OCI-LY1 (cell line): ENCODE measurements at regions not wholly inside any gene's neighbourhood (a gene's known extent, or its start where the extent isn't known, plus 50 kb on each side); places are given as distances from the start of the nearest gene placed in this dataset.

ENCODE experiments used
- EZH2 ChIP-seq: fragments of 200-600 bp; sonication (generic), shearing (Covaris generic); IDR thresholded peaks from 2 replicates; pipeline ENCODE4 v1.8.0; 2017; ENCODE audit warnings: borderline replicate concordance, mixed run types, mild to moderate bottlenecking, antibody characterized with exemption, low read length, moderate library complexity, mixed read lengths
- TF ChIP-seq, protein P1 (sequence below): fragments of 200-600 bp; sonication (generic), shearing (Covaris generic); IDR thresholded peaks from 2 replicates; pipeline ENCODE4 v1.5.1; 2017; ENCODE audit warnings: mild to moderate bottlenecking, antibody characterized with exemption, low read length, moderate library complexity, mixed read lengths

DNA sequence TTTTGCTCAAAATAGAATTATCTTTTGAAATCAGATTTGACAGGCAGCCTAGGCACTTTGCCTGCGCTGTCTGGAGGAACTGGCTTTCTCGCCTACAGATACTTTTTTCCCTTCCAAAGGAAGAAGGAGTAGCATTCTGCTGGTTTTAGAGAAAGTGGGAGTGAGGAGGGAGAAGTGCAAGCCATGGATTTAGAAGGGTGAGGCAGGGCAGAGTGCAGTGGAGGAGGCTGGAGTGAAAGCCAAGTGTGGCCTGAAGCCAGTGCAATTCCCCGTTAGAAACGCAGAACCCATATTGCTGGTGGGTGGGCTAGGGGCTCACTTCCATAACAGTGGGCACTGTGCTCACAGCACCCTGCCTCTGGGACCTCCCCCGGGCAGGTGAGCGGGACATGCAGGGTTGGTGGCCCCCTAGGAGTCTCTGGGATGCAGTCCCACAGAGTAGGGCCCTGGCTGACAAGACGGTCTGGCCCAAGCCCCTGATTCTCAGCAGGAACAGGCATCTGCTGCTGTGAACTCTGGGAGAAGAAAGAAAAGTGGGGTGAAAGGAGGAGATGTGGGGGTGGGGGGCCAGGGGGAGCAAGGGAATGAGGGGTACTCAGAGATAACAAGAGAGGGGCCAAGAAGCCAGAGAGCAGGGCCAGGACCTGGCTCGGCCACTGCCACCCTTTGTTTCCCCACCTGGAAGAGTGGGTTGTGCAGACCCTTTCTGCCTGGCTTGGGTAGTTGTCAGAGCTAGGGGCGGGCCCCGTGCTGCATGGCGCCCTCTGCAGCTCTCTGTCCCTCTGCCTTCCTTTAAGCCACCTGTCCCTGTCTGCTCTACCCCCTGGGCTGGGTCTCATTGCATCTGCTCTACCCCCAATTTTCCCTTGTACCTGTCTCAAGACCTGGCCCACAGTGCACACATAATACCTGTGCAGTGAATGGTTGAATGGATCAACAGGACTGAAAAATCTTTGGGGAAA, 273.5 kb upstream of the HS6ST1 start:
- TF ChIP-seq EZH2, result no peak
- TF ChIP-seq, protein P1, sequence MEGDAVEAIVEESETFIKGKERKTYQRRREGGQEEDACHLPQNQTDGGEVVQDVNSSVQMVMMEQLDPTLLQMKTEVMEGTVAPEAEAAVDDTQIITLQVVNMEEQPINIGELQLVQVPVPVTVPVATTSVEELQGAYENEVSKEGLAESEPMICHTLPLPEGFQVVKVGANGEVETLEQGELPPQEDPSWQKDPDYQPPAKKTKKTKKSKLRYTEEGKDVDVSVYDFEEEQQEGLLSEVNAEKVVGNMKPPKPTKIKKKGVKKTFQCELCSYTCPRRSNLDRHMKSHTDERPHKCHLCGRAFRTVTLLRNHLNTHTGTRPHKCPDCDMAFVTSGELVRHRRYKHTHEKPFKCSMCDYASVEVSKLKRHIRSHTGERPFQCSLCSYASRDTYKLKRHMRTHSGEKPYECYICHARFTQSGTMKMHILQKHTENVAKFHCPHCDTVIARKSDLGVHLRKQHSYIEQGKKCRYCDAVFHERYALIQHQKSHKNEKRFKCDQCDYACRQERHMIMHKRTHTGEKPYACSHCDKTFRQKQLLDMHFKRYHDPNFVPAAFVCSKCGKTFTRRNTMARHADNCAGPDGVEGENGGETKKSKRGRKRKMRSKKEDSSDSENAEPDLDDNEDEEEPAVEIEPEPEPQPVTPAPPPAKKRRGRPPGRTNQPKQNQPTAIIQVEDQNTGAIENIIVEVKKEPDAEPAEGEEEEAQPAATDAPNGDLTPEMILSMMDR, result no peak
